ENCODE measurements at regions not wholly inside any gene's neighbourhood (a gene's known extent, or its start where the extent isn't known, plus 50 kb on each side); places are given as distances from the start of the nearest gene placed in this dataset.

DNA sequence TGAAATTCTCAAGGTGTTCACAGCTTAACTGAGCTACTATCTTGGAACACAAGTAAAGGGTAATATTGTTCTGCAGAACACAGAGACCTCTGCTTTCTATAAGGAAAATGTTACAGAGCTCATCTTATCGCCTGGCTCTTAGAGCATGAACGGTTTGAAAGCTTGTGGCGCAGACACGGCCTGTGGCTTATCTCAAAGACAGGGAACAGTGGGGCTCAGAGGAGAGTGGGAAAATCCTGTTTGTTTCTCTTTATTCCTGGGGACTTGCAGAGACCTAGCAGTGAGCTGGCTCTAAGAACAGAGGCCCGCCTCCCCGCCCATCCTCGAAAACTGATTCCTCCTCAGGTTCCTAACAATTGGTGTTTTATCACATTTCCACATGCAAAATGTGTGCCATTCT is 131.7 kb downstream of the EMX2 start:
- DNase-seq = no peak

DNA sequence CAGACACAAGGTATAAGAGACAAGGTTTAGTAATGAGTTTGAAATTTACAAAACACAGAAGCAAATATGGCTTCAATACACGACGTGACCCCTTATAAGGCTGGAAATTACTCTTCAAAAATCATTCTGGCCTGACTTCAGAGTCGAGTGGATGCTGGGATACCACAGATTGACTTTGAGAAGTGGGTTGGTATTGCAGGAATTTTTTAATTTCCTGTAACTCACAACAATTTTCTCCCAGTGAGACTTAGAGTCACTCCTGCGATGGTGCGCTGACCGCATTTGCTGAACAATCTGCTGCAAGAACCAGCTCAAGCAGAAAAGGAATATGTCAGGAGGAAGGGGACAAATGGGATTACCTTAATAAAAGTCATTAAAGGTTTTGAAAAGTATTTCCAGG is 132.1 kb downstream of the EMX2 start:
- no peak for DNase-seq

DNA sequence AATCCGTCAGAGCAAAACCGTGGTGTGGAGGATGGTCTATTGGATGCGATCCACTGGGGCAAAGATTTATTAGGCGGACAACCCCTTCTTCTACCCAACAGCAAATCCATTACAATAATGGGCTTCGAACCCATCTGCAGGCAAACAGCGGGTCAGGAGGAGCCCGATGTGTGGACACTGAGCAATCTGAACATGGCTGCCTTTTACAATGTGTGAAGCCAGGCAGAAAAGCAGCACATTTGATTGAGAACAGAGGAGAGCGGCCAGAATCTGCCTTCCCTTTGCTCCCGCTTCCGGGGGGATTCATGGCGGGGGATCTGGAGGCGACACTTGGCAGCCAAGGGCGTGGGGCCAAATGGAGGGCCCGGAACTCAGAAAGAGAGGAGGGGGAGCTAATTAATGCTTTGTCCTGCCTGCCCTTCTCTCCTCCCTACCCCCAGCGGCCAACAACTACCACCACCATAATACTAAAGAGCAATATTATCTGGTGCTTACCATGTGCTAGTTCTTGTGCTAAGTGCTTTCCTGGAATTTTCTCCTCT is 133.0 kb downstream of the EMX2 start:
- DNase-seq = no peak

DNA sequence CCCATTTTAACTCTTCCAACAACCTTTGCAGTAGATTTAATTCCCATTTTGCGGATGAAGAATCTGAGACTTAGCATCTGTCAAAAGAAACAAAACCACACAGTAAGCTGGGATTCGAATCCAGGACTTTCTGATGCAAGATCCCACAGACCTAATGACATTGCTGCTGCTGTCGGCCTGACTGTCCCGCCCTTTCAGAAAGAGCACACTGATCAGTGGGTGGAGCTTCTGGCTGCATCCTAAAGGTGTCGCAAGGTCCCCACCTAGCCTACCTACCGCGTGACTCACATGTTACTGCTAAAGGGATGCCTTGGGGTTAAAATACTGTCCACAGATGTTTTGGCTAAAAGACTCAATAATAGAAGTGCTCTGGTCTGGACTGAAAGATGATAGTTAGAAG is 134.7 kb downstream of the EMX2 start:
- DNase-seq = no peak

DNA sequence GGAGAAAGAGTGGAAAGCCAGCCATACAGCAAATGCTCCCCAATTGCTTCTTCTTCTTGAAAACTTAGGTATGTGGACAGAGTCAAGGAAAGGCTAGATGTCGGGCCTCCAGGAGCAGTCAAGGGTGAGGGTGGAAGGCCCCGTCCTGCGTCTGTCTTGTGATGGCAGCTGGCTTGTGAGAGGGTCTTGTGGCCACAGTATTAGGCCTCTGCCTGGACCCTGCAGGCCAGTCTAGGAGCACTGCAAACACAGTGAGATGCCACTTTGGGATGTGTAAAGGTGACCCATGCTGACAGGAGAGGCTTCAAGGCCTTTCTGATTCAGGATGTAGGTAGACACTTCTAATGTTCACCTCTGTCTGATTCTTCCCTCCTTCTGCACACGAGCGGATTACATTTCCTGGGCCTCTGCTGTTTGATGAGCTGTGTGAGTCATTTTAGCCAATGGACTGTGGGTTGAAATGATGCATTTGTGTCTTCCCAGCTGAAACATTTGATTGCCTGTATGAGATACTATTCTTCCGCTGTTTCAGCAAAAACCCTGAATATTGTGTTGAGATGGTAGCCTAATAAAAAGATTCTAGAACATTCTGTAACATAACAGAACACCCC is 135.4 kb downstream of the EMX2 start:
- DNase-seq = no peak

DNA sequence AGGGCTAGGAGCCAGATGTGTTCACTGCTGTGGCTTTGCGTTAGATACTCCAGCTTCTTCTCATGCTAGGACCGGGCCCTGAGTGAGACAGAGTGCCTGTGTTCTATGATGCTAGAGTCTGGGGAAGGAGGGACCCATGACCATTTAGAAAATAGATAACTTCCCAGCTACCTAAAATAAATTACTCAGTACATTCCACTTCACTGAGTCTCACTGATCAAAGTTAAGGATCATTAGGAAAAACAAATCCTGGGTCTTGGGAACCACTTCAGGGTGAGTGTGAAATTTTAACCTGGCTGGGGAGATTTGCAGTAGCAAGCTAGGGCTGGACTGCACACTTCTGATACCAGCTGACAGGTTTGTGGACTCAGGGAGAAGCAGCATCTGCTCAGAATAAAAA is 138.1 kb downstream of the EMX2 start:
- DNase-seq = no peak

DNA sequence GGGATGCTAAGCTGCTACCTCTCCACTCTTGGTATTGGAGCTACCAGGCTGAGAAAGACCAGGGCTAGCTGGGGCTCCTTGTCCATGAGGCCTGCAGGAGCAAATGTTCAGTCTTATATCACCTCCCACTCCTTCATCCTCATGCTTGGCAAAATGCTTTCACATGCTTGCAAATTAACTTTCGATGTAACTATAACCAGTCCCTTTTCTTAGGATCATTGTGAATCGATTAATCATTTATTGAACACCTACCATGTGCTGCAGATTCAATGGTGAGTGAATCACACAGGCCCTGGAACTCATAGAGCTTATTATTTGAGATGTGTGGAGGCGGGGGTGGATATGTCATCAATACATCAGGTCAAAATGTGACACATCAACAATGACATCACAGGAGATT is 138.6 kb downstream of the EMX2 start:
- no peak for DNase-seq

DNA sequence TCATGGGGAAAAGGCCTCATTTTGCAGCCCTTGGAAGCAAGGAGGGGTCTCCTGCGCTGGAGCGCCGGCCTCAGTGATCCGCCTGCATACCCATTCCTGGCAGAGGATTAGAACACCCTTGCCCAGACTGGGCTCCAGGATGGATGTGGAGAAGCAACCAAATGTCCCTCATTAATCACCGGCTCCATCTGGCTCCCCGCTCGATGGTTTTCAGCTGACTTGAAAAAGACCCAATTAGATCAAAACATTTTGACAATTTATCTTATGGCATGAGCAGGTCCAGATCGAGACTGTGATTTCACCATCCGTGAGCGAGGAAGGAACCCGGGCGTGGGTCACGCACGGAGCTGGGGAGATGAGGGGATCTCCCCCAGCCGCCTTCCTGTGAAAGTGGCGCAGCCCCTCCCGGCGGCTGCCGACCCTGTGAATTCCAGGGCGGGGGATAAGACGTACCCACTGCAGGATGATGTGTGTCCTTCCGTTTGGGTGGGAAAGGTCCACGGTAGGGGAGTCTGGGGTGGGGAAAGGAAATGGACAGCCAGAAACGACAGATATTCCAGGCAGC is 141.6 kb downstream of the EMX2 start:
- DNase-seq = peak; percentile 9 to 66

DNA sequence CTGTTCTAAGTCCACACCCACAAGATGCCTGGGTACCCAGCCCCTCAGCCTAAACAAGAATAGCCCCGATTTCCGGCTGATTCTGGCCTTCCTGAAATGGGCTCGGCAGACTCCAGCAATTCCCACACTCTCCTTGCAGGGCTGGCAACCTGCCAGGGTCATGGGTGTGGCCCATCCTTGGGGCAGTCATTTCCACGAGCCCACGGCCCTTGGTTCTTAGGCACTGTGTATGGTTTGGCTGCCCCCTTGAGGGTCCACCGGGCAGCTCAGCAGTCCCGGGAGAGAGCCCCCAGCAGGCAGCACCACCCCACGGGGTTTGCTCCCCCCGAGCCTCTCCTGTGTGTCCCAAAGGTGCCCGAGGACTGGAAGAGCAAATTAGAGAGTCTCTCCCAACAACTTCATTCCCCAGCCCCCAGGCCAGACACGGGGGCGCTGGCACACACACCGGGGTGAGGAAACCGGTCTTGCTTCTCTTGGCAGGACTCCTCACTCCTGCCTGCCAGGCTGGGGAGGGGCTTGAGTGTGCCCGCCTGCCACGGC is 142.2 kb downstream of the EMX2 start:
- peak in 1 of 2 experiments; percentile 35 for DNase-seq

DNA sequence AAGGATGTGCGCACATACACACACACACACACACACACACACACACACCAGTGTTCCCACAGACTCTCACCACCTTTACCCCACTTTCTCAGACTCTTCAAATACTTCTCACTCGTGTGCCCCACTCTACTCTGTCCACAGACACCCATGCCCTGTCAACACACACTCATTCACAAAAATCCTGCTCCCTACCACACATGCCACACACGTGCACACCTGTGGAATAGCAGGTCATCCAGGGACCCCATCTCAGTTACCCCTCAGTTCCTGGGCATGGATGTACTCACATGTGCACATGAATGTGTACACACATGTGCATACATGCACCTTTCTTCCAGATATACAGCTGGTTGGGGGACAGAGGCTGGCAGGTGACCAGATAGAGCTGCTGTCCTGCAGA is 142.9 kb downstream of the EMX2 start:
- no peak for DNase-seq

DNA sequence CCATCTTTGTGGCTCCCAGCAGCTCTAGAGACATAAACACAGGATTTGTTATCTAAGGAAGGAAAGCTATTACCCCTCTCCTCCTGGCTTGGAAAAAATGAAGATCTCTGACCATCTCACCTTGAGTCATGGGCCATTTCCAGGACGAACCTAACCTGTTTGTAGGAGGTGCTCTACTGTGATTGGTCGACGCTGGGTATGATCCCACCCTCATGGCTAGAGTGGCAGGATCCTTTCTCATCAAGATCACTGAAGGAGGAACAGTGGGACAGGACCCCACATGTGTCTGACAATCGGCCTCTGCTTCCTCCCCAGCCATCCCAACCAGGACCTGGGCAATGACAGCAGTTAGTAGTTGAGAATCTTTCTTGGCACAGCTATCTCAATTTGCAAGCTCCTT is 144.1 kb downstream of the EMX2 start:
- DNase-seq = no peak

DNA sequence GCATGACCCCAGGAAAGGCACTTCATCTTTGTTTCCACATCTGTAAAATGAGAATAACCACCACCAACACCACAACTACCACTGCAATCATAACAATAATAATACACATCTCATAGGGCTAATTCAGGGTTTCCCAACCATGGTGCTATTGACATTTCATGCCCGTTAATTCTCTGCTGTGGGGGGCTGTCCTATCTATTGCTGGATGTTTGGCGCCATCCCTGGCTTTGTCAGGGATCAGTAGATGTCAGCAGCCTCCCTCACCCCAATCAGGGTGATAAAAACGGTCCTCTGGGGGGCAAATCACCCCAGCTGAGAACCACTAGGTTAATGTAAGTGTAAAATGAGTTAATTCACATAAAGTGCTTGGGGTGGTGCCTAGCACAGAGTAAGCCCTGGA is 145.8 kb downstream of the EMX2 start:
- no peak for DNase-seq

DNA sequence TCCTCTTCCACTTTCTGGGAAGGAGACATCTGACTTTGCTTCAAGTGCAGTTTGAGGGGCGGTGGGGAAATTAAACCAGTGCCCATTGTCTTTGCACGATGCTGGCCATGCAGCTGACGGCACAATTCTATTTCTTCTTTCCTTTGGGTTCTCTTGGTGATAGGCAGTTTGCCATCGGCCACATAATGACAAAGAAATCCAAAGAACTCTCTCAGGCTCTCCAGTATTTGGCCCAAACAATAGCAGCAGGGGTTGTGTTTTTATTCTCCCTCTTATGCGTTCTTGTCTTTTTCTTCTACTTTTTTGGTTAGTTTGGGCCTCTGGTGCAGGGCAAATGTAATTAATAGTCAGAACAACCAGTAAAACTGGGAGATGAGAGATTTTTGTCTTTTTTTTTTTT is 147.0 kb downstream of the EMX2 start:
- DNase-seq = no peak

DNA sequence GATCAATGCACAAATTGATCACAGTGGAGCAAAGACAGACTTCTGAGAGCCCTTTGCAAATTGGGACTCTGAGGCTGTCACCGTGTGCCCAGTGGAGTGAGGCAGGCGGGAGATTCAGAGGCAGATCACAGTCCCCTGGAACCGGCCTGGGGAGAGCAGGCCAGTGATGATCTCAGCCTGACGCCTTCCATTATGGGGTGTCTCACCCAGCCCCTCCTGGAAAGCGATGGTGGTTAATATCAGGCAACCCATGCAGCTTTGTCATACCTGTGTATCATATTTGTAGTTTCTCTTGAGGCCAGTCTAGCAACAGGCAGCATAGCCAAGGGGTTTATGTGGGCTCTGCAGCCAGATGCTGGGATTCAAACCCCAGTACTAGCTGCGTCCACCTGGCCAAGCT is 147.8 kb downstream of the EMX2 start:
- no peak for DNase-seq

DNA sequence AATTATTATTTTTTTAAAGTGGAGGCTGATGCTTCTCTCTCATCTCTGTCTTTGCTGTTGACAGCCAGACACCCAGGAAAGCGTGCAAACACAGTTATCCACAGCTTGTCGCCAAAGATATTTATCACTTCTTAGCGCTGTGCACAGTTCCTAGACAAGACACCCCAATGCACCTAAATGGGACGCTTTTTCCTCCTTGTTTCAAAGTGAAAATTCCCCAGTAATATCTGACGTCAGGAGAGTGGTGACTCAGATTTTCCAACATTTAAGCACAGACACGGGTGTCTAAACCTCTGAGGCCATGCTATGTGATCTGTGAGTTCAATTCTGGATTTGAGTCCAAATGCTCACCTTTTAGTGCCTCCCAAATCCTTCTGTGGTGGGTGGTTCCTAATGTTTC is 151.6 kb downstream of the EMX2 start:
- DNase-seq = no peak

DNA sequence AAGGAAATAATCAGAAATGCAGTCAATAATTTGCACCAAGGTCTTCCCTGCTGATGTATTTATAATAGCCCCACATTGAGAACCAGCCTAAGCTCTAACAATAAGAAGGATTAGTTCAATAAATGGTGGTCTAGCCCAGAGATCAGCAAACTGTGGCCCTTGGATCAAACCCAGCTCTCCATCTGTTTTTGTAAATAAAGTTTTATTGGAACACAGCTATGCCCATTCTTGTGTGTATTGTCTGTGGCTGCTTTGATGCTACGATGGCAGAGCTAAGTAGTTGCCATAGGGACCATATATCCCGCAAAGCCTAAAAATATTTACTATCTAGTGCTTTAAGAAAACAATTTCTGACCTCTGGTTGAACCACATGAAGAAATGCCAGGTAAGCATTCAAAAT is 154.9 kb downstream of the EMX2 start:
- no peak for DNase-seq

DNA sequence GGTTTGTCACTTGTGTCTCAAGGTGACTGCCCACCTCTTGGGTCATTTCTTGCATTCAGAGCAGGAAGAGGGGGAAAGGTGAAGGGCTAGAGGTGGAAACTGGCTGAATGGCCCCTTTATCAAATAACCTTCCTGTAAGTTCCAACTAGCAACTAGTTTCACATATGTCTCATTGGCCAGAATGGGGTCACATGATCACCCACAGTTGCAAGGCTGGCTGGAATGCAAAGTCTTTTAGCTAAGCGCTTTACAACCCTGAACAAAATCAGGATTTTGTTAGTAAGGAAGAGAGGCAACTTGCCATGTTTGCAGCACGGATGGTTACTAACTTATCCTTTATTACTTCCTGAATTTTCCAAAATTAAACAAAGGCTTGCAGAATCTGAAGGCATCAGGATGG is 156.3 kb downstream of the EMX2 start:
- DNase-seq = no peak

DNA sequence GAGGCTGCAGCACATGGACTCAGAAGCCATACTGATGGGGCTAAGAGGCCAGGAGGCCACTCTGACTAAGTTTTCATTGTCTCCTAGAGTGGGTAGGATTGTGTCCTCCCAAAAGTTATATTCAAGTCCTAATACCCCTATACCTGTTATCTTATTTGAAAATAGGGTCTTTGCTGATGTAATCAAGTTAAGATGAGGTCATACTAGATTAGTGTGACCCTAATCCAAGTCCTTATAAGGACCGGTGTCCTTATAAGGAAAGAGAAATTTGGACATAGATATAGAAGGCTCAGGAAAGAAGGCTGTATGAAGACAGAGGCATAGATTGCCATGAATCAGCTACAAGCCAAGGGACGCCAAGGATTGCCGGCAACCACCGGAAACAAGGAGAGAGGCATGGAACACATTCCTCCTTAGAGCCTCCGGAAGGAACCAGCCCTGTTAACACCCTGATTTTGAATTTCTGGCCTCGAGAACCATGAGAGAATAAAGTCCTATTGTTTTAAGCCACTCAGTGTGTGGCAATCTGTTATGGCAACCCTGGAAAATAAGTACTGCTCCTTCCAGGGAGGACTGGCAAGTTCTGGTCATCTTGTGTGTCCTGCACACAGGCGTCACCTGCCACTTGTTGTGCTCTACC is 157.0 kb downstream of the EMX2 start:
- no peak for DNase-seq

DNA sequence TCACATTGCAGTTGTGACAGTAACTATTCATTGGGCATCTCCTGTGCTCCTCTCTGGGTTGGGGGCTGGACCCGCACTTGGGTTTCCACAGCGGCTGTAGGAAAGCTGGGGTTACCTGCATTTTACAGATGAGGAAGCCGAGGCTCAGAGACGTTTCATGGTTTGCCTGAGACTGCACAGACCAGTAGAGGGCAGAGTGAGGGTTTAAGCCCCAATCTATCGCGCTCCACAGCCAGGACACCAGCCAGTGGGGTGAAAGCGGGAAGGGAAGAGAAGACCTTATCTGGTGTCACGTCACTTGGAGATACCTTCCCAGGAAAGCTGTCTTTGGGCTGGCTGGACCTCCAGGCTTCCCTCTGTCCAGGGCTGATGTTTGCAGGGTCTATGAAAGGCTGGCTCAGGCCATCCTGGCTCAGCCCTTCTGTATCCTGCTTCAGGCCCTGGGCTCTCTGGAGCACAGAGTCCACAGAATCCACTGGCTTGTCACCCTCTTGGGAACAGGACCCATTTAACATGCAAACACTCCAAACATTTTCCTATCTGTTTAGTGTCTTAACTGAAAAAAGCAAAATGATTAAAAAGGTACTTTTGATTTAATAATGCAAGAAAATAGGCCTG is 167.7 kb downstream of the EMX2 start:
- no peak for DNase-seq

DNA sequence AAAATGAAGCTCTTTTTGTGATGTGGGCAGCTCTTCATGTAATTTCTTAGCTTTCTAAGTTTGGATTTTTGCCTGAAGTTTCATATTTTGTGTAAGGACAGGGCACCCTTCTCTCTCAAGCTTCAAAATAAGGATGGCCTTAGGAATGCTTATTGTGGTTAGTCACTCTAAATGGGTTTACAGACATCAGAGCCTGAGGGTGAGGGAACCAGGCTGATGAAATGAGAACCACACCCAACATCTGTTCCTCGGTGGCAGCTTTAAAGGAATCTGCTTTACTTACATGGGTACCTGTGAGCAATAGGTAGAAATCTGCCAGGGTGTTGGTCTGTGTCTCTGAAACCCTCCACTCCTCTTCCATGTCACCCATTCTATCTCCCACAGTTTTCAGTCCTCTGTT is 174.3 kb downstream of the EMX2 start:
- DNase-seq = no peak

DNA sequence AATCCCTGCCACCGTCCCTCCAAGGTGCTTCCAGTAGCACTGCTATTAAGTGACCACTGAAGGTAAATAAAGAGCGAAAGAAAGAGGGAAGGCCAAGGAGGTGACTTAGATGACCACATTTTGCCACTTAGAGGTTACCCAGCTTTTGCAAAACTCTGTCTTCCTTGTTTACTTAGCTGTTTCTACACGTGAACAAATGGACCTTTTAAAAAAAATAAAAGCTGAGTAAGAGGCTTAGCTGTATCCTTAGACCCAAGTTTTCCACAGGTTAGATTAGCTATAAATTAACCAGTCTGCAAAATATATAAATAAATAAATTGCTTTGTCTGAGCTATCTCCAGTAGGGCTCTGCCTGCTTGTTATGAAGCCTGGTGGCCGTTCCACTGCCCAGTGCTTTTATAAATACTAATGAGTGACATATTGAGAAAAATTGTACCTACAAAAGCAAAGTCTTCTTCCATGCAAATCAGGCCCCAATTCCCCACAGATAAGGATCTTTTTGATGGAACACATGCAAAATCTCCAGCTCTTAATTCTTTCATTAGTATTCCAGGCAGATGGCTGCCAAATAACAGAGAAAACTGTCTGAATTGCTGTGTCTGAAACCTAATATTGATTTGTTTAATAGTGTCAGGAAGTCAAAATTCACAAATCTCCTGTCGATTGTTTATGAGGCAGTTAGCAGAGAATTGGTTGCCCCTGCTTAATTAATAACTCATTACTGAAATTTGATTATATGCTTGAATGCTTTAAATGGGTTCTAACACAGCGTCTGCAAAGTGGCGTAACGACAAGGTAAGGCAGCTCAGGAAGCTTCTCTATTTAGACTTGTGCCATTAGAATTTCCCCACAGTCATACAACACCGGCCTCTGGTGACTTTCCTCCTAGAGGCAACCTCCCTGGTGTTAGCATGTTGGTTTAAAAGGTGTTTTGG is 176.7 kb downstream of the EMX2 start:
- DNase-seq = no peak

DNA sequence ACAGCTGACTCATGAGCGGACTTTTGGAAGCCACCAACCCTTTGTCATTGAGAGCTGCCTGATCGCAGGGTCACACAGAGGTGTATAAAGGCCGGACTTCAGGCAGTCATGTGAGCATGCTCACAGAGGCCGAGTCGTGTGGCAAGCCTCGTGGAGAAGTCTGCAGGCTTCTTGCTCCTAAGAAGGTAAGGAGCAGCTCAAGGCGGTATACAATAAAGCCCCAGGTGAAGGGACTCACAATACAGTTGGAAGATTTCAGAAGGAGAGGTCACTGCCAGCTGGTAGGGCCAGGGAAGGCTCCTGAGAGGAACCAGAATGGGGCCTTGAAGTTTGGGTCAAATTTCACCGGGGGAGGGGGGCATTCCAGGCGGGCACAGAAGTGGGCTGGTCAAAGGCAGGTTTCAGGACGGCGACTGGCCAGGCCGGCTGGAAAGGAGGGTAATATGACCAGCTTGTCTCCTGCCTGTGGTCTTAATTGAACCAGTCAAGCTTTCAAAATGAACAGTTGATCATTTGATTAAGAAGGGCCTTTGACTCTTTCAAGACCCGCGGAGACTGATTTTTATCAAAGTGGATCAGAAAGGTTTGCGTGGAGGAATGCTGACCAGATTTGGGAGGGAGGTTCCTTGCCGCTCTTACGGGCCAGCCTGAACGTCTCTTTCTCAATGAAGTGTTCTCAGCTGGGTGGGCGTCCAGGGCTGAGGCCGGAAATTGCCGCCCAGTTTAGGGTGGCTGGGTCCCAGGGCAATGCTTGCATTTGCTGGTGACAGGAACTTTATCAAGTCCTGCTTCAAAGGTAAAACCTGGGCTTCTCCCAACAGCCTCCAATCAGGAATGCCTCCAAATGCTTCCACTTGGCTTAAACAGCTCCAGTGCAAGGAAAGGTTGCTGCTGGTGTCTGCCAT is 178.6 kb downstream of the EMX2 start:
- DNase-seq = no peak
